ENCODE measurements at regions not wholly inside any gene's neighbourhood (a gene's known extent, or its start where the extent isn't known, plus 50 kb on each side); places are given as distances from the start of the nearest gene placed in this dataset.

- no peak for TF ChIP-seq YY1 (IDR thresholded peaks at IDR 0.05; ENCODE audit: low read depth)
- TF ChIP-seq EP300 (IDR thresholded peaks at IDR 0.05; ENCODE audit: borderline replicate concordance), result no peak
- TF ChIP-seq TCF12 (IDR thresholded peaks at IDR 0.05; ENCODE audit: low read depth), result no peak
- TF ChIP-seq USF1 (IDR thresholded peaks at IDR 0.05), result no peak
- TF ChIP-seq TAF1 (IDR thresholded peaks at IDR 0.05; ENCODE audit: low read depth), result no peak
- TF ChIP-seq FOXM1 (IDR thresholded peaks at IDR 0.05; ENCODE audit: borderline replicate concordance, low read depth), result no peak
- no peak for TF ChIP-seq CREB1 (IDR thresholded peaks at IDR 0.05; ENCODE audit: low read depth)
- TF ChIP-seq MAX (IDR thresholded peaks at IDR 0.05), result no peak
Observed at GRCh38 chr5:85452322-85453025, 1067.8 kb upstream of the EDIL3 start.
